GM12878 (cell line): ENCODE measurements at regions not wholly inside any gene's neighbourhood (a gene's known extent, or its start where the extent isn't known, plus 50 kb on each side); places are given as distances from the start of the nearest gene placed in this dataset.
A peak's percentile ranks its signal among the peaks of the same experiment; 100 is the strongest.

Experiments
- ATF2 ChIP-seq: IDR thresholded peaks from 2 replicates; pipeline ENCODE4 v1.6.1; 2012; ENCODE audit warnings: low read length, inconsistent platforms
- ATF7 ChIP-seq: fragments of 450-650 bp; IDR thresholded peaks from 2 replicates; pipeline ENCODE4 v1.6.1; 2016; ENCODE audit warnings: low read depth, mild to moderate bottlenecking
- BCL11A ChIP-seq: IDR thresholded peaks from 2 replicates; pipeline ENCODE4 v1.6.1; 2011; ENCODE audit warnings: low read depth, low read length
- BMI1 ChIP-seq: fragments of 450-650 bp; IDR thresholded peaks from 2 replicates; pipeline ENCODE4 v1.6.1; 2016; ENCODE audit warnings: mild to moderate bottlenecking, moderate library complexity, borderline replicate concordance
- CBX3 ChIP-seq: fragments of 200-600 bp; sonication (generic); IDR thresholded peaks from 2 replicates; pipeline ENCODE4 v1.6.1; 2016; ENCODE audit warnings: low read depth, borderline replicate concordance
- CEBPB ChIP-seq, 2 experiments: fragments of 150-350 bp in 1 of 2; IDR thresholded peaks; 2 replicates each; pipeline ENCODE4 v1.6.1; 2012 to 2014; ENCODE audit warnings: low read depth in 2 of 2, low read length in 2 of 2, borderline replicate concordance in 1 of 2, inconsistent platforms in 1 of 2
- DPF2 ChIP-seq: fragments of 450-650 bp; IDR thresholded peaks from 2 replicates; pipeline ENCODE4 v1.6.1; 2017; ENCODE audit warnings: mild to moderate bottlenecking
- EZH2 ChIP-seq: IDR thresholded peaks from 2 replicates; pipeline ENCODE4 v1.6.1; 2012; ENCODE audit warnings: low read depth, mild to moderate bottlenecking, control low read depth, inconsistent platforms, low read length, borderline replicate concordance; ENCODE audit not compliant: control insufficient read depth
- FOXK2 ChIP-seq: fragments of 450-650 bp; IDR thresholded peaks from 2 replicates; pipeline ENCODE4 v1.6.1; 2017; ENCODE audit warnings: mild to moderate bottlenecking, moderate library complexity
- FOXM1 ChIP-seq: IDR thresholded peaks from 2 replicates; pipeline ENCODE4 v1.6.1; 2012; ENCODE audit warnings: low read depth, mild to moderate bottlenecking, inconsistent platforms, low read length, moderate library complexity
- HDAC2 ChIP-seq: fragments of 200-600 bp; sonication (generic); IDR thresholded peaks from 2 replicates; pipeline ENCODE4 v1.6.1; 2017
- HDGF ChIP-seq: fragments of 450-650 bp; IDR thresholded peaks from 2 replicates; pipeline ENCODE4 v1.6.1; 2016; ENCODE audit warnings: antibody characterized with exemption
- KLF5 ChIP-seq: fragments of 450-650 bp; IDR thresholded peaks from 2 replicates; pipeline ENCODE4 v1.6.1; 2014; ENCODE audit warnings: mild to moderate bottlenecking; ENCODE audit not compliant: partially characterized antibody
- MTA2 ChIP-seq: fragments of 450-650 bp; IDR thresholded peaks from 2 replicates; pipeline ENCODE4 v1.6.1; 2016; ENCODE audit warnings: low read depth, mild to moderate bottlenecking, moderate library complexity
- MXI1 ChIP-seq: fragments of 150-350 bp; IDR thresholded peaks from 2 replicates; pipeline ENCODE4 v1.6.1; 2011; ENCODE audit warnings: low read depth, mild to moderate bottlenecking, inconsistent platforms, low read length, improper control_type of control experiment
- RAD21 ChIP-seq: IDR thresholded peaks from 2 replicates; pipeline ENCODE4 v1.6.1; 2011; ENCODE audit warnings: mild to moderate bottlenecking, low read depth, low read length, moderate library complexity; ENCODE audit not compliant: insufficient read depth
- RCOR1 ChIP-seq: conservative IDR thresholded peaks from 2 replicates; pipeline ENCODE4 v1.6.1; 2012; ENCODE audit warnings: low read depth, low read length, improper control_type of control experiment
- REST ChIP-seq: IDR thresholded peaks from 2 replicates; pipeline ENCODE4 v1.6.1; 2012; ENCODE audit warnings: mild to moderate bottlenecking, low read depth, low read length
- SIN3A ChIP-seq: IDR thresholded peaks from 2 replicates; pipeline ENCODE4 v1.6.1; 2012; ENCODE audit warnings: low read depth, low read length, improper control_type of control experiment
- SMC3 ChIP-seq: IDR thresholded peaks from 2 replicates; pipeline ENCODE4 v1.6.1; 2011; ENCODE audit warnings: low read length, improper control_type of control experiment, borderline replicate concordance
- SP1 ChIP-seq: IDR thresholded peaks from one replicate; pipeline ENCODE4 v1.6.1; 2011; ENCODE audit warnings: low read depth, low read length
- TBL1XR1 ChIP-seq: IDR thresholded peaks from 2 replicates; pipeline ENCODE4 v1.6.1; 2012; ENCODE audit warnings: low read depth, low read length, improper control_type of control experiment
- TCF12 ChIP-seq: IDR thresholded peaks from 2 replicates; pipeline ENCODE4 v1.6.1; 2011; ENCODE audit warnings: low read depth, mild to moderate bottlenecking, low read length
- TCF3 ChIP-seq: IDR thresholded peaks from 2 replicates; pipeline ENCODE4 v1.6.1; 2012; ENCODE audit warnings: low read depth, mild to moderate bottlenecking, low read length, borderline replicate concordance; ENCODE audit not compliant: insufficient read depth
- WRNIP1 ChIP-seq: IDR thresholded peaks from 2 replicates; pipeline ENCODE4 v1.6.1; 2011; ENCODE audit warnings: low read depth, low read length, improper control_type of control experiment, borderline replicate concordance
- YY1 ChIP-seq: IDR thresholded peaks from 2 replicates; pipeline ENCODE4 v1.6.1; 2011; ENCODE audit warnings: low read depth, mild to moderate bottlenecking, low read length
- ZNF622 ChIP-seq: fragments of 450-650 bp; IDR thresholded peaks from 2 replicates; pipeline ENCODE4 v1.6.1; 2017; ENCODE audit warnings: mild to moderate bottlenecking, inconsistent platforms
- ZSCAN29 ChIP-seq: fragments of 450-650 bp; IDR thresholded peaks from 2 replicates; pipeline ENCODE4 v1.6.1; 2017; ENCODE audit warnings: mild to moderate bottlenecking, moderate library complexity
- TF ChIP-seq, protein P1 (sequence below): fragments of 450-650 bp; IDR thresholded peaks from 2 replicates; pipeline ENCODE4 v1.6.1; 2018; ENCODE audit warnings: borderline replicate concordance, mild to moderate bottlenecking; ENCODE audit not compliant: partially characterized antibody

DNA sequence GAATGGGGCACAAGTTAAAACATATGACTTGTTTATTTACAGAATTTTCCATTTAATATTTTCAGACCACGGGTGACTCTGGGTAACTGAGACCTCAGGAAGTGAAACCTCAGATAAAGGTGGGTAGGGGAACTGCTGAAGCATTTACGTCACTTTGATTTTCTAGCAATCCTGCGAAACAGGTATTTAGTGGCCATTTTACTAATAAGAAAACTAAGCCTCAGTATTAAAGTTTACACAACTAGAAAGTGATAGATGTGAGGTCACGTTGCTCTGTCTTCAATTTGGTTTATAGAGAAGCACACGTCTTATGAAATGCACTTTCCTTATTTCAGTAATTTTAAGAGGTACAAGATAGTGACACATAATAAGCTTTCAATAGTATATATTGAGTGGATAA lies 402.8 kb downstream of the FGF9 start (continued):
- TF ChIP-seq SMC3: no peak
- TF ChIP-seq YY1: no peak
- TF ChIP-seq MXI1: no peak
- TF ChIP-seq FOXK2: no peak
- TF ChIP-seq RAD21: no peak
- no peak for TF ChIP-seq TCF3
- TF ChIP-seq TCF12: no peak
- TF ChIP-seq SIN3A: no peak
- no peak for TF ChIP-seq CBX3
- TF ChIP-seq ATF2: peak; percentile 60; the same call in 1 of the 2 replicates
- no peak for TF ChIP-seq RCOR1
- TF ChIP-seq CEBPB (IDR thresholded peaks at IDR 0.05; ENCODE audit: borderline replicate concordance in 1 of 2, low read depth in 2 of 2, low read length in 2 of 2): no peak
- TF ChIP-seq KLF5: no peak
- TF ChIP-seq FOXM1: no peak; the same call in 1 of the 2 replicates
- peak; percentile 18 for TF ChIP-seq SP1
- TF ChIP-seq TBL1XR1: no peak
- TF ChIP-seq, protein P1, sequence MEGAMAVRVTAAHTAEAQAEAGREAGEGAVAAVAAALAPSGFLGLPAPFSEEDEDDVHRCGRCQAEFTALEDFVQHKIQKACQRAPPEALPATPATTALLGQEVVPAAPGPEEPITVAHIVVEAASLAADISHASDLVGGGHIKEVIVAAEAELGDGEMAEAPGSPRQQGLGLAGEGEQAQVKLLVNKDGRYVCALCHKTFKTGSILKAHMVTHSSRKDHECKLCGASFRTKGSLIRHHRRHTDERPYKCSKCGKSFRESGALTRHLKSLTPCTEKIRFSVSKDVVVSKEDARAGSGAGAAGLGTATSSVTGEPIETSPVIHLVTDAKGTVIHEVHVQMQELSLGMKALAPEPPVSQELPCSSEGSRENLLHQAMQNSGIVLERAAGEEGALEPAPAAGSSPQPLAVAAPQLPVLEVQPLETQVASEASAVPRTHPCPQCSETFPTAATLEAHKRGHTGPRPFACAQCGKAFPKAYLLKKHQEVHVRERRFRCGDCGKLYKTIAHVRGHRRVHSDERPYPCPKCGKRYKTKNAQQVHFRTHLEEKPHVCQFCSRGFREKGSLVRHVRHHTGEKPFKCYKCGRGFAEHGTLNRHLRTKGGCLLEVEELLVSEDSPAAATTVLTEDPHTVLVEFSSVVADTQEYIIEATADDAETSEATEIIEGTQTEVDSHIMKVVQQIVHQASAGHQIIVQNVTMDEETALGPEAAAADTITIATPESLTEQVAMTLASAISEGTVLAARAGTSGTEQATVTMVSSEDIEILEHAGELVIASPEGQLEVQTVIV: no peak
- no peak for TF ChIP-seq WRNIP1
- no peak for TF ChIP-seq BMI1
- TF ChIP-seq HDGF: no peak
- no peak for TF ChIP-seq EZH2
- TF ChIP-seq HDAC2: no peak
- TF ChIP-seq ZNF622: no peak
- peak; percentile 73 for TF ChIP-seq ATF7
- peak; percentile 78 for TF ChIP-seq MTA2
- no peak for TF ChIP-seq REST
- no peak for TF ChIP-seq DPF2
- TF ChIP-seq ZSCAN29: no peak
- TF ChIP-seq BCL11A: peak; percentile 67; the same call in 1 of the 2 replicates
